GM21723 (cell line): ENCODE measurements at regions not wholly inside any gene's neighbourhood (a gene's known extent, or its start where the extent isn't known, plus 50 kb on each side); places are given as distances from the start of the nearest gene placed in this dataset.
"Not testable (repeated sequence)": the region's sequence is repeated elsewhere in the genome, so short reads cannot be mapped to it uniquely, and the experiment has no call there.

Experiments used
- ATAC-seq: cut with Tn5 transposase; IDR thresholded peaks from one replicate; pipeline ENCODE4 v1.9.1; 2021; ENCODE audit warnings: mild to moderate bottlenecking, moderate library complexity; ENCODE audit not compliant: unreplicated experiment

- no peak for ATAC-seq
These were observed 118.3 kb upstream of the ATP2B2 start for GRCh38 chr3:10623578-10624275.

DNA sequence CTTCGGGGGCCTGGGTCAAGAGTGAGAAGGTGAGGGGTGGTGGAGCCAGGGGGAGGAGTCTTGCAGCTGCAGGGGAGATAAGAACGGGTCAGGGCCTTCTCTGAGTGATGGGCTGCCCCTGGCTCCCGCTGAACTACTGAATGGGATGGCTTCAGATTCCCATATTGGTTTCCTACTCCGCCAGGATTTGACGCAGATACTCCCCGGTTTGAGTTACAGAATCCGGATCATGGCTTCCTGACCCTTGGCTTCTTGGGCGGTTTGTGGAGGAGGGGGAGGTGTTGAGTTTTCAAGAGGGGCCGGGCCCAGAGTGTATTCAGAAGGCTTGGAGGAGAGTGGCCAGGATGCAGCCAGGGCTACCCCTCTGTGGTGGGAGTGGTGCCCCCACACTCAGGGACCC lies 119.9 kb upstream of the ATP2B2 start:
- no peak for ATAC-seq

- no peak for ATAC-seq
These were observed 122.6 kb upstream of the ATP2B2 start for GRCh38 chr3:10627884-10628572.

GRCh38 chr3:10628891-10629670 lies 123.7 kb upstream of the ATP2B2 start:
- no peak for ATAC-seq

- no peak for ATAC-seq
These were observed 124.3 kb upstream of the ATP2B2 start for GRCh38 chr3:10629671-10630040.

- ATAC-seq, result no peak
These were observed 125.8 kb upstream of the ATP2B2 start for GRCh38 chr3:10631224-10631623.

DNA sequence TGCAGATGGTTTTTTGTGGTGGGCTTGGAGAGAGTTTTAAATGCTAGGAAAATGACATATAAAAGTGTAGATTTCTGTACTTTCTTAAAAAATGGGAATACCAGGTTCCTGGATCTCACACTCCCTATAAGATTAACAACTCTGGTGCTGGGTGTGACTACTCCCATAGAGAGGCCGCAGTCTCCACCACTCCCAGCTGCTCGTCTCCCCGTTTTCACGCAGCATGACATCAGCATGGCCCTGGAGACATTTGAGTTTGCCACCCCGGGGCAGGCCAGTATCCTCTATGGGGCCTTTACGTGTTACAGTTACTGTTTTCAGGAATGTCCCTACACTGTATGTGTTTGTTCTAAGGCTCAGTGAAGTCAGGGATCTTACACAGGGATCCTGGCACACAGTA lies 126.7 kb upstream of the ATP2B2 start:
- ATAC-seq, result no peak

DNA sequence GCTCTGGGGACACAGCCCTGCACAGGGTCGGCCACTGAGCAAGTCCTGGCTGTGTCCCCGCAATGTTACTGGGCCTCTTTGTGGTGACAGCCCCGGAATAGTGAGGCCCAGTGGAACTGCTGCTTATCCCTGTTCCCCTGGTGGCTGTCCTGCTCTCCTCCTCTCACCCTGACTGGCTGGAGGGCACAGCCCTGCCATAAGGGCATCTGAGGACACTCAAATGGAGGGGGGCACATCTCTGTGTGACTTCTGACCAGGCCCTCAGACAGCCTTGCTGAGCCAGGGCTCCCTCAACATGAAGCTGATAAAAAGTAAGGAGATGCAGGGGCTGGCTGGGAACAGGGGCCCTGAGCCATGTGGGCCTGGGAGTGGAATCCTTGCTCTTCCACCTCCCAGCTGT lies 127.4 kb upstream of the ATP2B2 start:
- ATAC-seq, result no peak

DNA sequence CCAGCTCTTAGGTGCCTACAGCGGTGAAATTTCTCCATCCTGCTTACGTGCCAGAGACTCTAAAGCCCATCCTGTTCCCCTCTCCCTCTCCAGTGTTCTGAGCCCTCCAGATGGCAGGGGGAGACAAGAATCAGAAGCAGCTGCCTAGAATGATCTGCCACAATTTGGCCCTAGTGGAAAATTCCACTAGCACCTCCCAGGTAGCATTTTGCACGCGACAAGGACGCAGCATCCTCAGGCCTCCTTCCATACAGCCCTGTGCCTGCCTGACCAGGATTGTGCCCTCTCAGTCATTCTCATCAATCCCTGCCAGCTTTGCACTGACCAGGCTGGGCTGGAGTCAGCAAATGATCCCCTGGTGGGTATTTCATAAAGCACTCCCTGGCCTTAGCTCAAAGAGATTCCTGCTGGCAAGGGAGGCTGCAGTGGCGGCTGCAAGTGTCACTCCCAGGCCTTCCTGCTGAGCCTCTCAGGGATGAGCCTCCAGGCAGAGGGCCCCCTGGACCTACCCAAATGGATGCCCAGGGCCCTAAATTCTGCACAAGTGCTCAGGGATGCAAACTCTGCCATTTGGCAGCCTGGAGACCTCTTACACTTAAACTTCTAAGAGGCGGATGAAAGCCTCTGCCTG lies 130.2 kb upstream of the ATP2B2 start:
- ATAC-seq, result no peak

DNA sequence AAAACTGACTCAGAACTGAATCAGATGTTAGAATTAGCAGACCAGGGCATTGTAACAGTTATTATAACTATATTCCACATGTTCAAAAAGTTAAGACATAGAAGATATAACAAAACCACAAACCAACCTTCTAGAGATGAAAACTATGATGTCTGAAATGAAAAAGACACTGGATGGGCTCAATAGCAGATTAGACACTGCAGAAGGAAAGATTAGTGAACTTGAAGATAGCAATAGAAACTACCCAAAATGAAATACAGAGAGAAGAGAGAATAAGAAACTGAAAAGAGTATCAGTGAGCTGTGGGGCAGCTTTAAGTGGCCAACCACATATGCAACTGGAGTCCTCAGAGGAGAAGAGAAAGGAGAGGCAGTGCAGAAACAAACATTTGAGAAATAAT lies 132.0 kb upstream of the ATP2B2 start:
- ATAC-seq, result no peak

GRCh38 chr3:10638466-10638865 lies 133.1 kb upstream of the ATP2B2 start:
- no peak for ATAC-seq

DNA sequence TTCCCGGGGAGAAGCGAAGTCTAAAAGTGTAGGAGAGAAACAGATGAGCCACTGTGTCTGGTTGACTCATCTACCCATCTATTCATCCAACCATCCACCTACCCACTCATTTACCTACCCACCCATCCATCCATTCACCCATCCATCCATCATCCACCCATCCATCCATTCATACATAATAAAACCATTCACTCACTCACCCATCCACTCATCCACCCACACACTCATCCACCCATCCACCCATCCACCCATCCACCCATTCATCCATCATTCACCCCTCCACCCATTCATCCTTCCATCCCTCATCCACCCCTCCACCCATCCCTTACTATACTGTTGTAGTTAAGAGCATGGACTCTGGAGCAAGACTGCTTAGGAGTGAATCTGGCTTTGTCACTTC lies 136.4 kb upstream of the ATP2B2 start:
- no peak for ATAC-seq

DNA sequence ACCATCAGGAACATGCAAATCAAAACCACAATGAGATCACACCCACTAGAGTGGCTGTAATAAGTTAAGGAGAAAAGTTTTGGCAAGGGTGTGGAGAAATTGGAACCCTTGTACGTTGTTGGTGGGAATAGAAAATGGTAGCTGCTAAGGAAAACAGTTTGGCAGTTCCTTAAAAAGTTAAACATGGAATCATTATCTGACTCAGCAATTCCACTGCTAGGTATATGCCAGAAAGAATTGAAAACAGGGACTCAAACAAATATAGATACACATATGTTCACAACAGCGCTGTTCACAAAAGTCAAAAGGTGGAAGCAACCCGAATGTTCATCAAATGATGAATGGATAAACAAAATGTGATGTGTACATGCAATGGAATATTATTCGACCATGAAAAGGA lies 138.8 kb upstream of the ATP2B2 start:
- no peak for ATAC-seq

DNA sequence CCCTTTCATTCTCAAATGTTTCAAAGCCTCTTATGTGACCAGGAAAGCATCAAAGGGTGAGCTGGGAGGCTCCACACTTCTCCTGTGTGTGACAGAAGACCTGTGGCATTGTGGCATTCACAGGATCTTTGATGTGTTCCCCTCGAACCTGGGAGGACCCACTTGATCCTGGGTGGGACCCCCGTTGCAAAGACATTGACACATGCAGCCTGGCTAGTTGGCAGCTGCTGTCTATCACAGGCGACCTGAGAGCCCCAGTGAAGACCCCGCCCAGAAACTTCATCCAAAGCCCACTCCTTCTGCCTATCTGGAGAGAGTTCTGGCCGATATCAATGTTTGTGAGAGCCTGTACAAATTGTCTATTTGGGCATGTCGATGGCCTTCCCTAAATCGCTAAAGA lies 140.4 kb upstream of the ATP2B2 start:
- no peak for ATAC-seq

DNA sequence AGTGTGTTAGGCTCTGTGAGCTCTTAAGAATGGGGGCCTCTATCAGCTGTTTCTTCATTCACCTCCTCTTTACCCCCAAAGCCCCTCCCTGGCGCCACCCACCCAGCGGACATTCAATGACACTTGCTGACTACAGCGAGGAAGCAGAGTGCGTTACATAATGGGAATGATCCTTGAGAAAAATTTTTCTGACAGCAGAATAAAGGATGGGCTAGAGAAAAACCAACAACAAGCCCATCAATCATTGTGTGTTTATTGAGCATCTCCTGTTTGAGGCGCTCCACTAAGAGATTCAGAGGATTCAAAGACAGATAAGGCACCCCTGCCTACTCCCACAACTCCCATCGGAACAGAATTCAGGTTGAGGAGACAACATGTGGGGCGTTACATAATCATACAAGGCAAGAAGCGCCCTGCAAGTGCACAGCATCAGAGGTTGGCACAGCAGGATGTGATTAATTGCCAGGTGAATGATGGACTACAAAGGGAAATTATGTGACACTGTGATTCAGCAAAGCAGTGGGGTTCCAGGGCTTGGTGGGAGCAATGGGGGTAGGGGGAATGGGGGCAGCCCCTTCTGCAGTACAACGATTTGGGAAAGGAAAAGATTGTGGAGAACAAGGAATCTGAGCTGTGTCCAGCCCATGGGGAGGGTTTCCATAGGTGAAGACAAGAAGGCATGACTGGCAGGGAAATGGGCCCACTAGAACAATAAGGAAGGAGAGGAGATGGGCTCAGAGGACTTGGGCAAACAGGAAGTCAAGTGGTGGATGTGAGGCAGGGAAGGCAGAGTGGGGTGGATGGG lies 141.3 kb upstream of the ATP2B2 start:
- no peak for ATAC-seq

DNA sequence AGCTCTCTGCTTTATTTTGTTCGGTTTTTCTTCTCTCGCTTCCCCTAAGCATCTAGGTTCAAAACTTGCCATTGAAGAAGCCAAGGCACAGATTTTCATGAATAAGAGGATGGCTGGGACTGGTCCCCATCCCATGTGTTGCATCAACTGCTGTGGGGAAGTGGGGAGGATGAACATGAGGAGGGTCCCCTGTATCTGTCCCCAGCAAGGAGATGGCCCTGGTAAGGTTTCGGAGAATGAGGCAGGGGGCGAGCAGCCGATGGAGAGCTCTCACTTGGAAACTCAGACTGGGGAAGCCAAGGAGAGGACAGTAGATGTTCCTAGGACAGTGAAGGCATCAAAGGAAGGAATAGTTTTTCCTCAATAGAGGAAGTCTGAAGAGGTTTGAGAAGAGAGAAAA lies 142.0 kb upstream of the ATP2B2 start:
- ATAC-seq, result no peak

- ATAC-seq, result no peak
These were observed 142.8 kb upstream of the ATP2B2 start for GRCh38 chr3:10648181-10648580.

- not testable (repeated sequence) for ATAC-seq
These were observed 144.1 kb upstream of the ATP2B2 start for GRCh38 chr3:10649463-10649862.

DNA sequence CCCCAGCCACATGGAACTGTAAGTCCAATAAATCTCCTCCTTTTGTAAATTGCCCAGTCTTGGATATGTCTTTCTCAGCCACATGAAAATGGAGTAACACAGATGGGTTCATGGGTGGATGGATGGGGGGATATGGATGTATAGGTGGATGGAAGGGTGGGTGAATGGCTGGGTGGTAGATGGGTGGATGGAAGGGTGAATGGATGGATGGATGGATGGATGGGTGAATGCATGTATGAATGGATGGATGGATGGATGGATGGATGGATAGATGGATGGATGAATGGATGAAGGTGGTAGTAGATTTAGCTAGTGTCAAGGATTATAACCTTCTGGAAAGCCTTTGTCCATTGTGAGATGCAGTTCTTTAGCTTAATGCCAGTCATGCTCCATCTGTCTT lies 146.1 kb upstream of the ATP2B2 start:
- ATAC-seq, result no peak

DNA sequence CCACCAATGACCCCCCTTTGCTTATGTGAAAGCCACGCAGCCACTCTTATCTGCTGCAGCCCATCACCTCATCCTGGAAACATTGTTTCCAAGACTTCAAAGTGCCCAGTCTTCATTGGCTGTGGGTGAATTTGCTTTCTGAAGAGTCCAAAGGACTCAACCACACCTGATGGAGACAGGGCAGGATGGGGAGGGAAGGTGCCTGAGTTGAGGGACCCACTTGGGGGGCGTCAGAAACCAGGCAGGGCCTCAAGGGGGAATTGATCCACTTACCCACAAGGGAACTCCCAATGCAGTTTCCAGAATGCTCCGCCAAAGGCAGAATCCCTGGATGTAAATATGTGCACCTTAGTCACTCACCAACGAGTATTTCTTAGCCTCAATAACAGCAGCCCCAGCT lies 147.9 kb upstream of the ATP2B2 start:
- ATAC-seq, result no peak
